Thyroid gland (tissue), 4 donors: ENCODE measurements at regions not wholly inside any gene's neighbourhood (a gene's known extent, or its start where the extent isn't known, plus 50 kb on each side); places are given as distances from the start of the nearest gene placed in this dataset.

Experiments used
- POLR2A ChIP-seq, 2 donors: fragments of 450-650 bp; IDR thresholded peaks; one replicate each; pipeline ENCODE4 v1.6.1; 2017; ENCODE audit warnings: antibody characterized with exemption in 2 of 2, mild to moderate bottlenecking in 2 of 2, moderate library complexity in 1 of 2
- TF ChIP-seq, protein P1 (sequence below), 6 experiments: fragments of 200-600 bp in 3 of 6; fragments of 450-650 bp in 3 of 6; sonication (generic) in 3 of 6; IDR thresholded peaks; one replicate each; pipeline ENCODE4 v1.5.1; 2016 to 2019; ENCODE audit warnings: antibody characterized with exemption in 6 of 6, mild to moderate bottlenecking in 2 of 6, inconsistent platforms in 1 of 6, moderate library complexity in 1 of 6

DNA sequence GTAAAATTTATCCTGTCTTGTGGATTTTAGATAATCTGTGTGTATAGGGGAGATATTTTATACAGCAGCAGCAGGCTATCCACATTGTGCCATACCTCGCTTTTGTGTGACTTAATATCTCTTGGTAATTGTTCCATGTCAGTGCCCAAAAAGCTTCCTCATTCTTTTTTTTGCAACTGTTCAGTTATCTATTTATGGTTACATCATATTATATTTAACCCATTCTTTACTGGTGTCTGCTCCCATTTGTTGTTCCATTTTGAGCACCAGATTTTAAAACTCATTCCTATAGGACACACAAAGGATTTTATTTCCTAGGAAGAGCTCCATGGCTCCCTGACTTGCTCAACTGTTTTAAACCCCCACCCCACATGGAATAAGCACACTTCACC lies 86.3 kb upstream of the RASGRP1 start:
- TF ChIP-seq, protein P1, sequence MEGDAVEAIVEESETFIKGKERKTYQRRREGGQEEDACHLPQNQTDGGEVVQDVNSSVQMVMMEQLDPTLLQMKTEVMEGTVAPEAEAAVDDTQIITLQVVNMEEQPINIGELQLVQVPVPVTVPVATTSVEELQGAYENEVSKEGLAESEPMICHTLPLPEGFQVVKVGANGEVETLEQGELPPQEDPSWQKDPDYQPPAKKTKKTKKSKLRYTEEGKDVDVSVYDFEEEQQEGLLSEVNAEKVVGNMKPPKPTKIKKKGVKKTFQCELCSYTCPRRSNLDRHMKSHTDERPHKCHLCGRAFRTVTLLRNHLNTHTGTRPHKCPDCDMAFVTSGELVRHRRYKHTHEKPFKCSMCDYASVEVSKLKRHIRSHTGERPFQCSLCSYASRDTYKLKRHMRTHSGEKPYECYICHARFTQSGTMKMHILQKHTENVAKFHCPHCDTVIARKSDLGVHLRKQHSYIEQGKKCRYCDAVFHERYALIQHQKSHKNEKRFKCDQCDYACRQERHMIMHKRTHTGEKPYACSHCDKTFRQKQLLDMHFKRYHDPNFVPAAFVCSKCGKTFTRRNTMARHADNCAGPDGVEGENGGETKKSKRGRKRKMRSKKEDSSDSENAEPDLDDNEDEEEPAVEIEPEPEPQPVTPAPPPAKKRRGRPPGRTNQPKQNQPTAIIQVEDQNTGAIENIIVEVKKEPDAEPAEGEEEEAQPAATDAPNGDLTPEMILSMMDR (IDR thresholded peaks at IDR 0.05) = no peak
- no peak for TF ChIP-seq POLR2A (IDR thresholded peaks at IDR 0.05)
